T-helper 1 cell (primary cell): ENCODE measurements at regions not wholly inside any gene's neighbourhood (a gene's known extent, or its start where the extent isn't known, plus 50 kb on each side); places are given as distances from the start of the nearest gene placed in this dataset.
"Not testable (repeated sequence)": the region's sequence is repeated elsewhere in the genome, so short reads cannot be mapped to it uniquely, and the experiment has no call there.

Experiments
- DNase-seq, 5 donors: peaks; one replicate each; pipeline ENCODE4 v3.0.0-alpha.2; 2012 to 2020

DNA sequence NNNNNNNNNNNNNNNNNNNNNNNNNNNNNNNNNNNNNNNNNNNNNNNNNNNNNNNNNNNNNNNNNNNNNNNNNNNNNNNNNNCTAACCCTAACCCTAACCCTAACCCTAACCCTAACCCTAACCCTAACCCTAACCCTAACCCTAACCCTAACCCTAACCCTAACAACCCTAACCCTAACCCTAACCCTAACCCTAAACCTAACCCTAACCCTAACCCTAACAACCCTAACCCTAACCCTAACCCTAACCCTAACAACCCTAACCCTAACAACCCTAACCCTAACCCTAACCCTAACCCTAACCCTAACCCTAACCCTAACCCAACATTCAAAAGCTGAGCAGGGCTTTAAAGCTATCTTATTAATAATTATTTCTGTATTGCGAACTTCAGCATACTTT, 182.5 kb upstream of the FAM20C start:
- DNase-seq: not testable (repeated sequence)

DNA sequence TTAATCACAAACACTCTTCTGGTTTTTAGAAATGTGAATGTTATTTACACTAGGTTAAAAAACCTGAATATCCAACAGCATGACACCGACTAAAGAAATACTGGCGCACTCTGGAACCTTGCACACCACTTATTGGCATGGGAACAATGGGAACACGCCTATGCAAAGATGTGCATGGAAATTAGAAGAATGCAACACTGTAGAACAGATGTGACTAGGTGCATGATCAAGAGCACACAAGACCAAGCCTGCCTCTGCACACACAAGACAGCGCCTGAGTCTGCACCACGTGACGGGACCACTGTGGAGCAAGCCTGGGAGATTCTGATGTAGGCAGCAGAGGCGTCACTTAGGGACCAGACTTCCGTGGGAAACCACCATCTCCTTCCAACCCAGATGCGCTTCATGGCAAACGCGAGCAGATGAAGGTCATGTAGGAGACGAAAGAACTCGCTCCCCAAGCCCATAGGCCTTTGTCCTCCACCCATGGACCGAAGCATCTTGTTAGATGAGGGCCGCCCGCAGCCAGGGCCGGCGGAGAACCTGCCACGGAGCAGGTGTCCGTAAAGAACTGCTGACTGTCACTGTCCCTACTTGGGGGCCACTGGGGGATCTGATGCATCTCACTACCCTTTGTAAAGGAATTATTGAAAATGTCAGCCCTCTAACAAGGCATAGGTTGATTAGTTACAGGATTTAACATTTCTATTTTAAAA, 159.6 kb upstream of the FAM20C start:
- not testable (repeated sequence) for DNase-seq

DNA sequence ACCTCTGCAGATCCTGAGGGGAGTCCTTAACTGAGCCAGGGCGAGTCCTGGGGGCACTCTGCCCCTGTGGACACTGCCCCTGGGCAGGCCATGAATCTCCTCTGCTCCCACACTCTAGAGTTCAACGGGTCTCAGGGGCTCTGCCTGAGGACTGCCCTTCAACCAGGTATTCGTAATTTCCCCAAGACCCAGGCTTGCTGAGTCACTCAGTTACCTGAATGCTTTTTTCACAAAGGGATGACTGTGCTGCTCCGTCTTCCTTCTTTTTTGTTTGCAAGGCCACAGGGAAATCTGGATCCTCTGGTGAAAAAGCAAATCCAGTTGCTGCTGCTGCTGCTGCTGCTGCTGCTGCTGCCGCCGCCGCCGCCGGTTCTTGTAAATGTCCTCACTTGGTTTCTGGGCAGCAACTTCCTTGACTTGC, 157.2 kb upstream of the FAM20C start:
- not testable (repeated sequence) for DNase-seq

DNA sequence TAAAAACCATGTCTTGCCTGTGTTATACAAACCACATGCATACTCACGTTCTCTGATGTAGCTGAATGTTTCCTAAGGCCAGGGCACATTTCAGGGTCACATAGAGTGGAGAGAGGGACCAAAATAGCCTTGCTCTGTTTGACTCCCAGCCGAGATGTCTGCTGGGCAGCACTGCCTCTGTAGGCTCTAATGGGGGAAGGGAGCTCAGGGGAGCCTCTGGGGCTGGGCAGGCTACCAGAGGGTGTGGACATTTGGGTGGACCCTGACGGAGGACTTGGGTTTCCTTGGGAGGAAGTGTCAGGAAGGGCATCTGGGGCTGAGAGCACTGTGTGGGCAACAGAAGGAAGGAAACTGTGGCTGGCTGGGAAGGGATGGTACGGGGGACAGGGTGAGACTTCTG, 155.8 kb upstream of the FAM20C start:
- DNase-seq: not testable (repeated sequence)

DNA sequence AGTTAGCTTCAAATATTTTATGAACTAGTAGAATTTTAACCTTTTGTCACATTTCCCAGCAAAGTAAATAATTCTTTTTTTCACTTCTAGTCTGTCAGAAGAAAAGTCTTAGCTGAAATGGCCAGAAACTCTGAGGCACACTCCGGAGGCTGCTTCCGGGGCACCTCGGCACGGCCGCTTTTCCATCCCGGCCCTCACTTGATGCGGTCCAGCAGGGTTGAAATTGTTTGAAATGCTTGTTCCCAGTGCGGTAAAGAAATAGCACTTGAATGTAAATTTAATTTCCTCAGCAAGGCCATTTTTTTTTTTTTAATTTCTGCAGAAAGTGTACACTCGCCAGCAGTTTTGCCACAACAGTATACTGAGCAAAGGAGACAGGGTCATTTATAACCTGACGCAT, 154.7 kb upstream of the FAM20C start:
- not testable (repeated sequence) for DNase-seq

GRCh38 chr7:38444-38843, 153.9 kb upstream of the FAM20C start:
- not testable (repeated sequence) for DNase-seq

DNA sequence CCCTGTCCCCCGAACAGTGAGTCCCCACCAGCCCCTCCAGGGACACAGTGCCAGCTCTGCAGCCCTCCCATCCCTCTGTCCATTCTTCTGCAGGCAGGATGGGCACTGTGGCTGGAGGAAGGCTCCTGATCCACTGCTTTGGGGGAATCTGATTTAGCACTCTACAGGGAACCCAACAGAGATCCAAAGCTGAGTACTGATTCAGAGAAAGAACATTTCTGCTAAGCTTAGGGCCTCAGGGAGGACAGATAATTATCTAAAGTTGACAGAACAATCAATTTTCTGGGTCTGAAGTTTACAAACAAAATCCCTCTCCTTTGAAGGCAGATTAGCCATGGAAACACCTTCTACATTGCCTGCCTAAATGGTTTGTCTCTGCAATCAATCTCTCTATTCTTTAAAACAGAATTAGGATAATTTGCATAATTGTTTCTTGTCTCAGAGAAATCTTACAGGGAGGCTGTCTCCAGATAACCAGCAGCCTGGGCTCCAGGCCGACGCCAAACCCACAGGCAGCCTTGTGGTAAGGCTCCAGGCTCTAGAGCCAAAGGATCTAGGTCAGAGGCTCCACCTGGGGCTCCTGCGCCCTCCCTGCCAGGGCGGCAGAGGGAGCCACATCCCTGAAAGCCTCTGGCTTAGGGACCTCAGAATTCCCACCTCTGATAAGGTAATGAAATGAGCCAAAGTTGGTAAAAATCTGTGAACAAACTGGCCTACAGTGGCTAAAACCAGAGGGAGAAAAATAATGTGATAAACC, 152.2 kb upstream of the FAM20C start:
- DNase-seq: not testable (repeated sequence)

DNA sequence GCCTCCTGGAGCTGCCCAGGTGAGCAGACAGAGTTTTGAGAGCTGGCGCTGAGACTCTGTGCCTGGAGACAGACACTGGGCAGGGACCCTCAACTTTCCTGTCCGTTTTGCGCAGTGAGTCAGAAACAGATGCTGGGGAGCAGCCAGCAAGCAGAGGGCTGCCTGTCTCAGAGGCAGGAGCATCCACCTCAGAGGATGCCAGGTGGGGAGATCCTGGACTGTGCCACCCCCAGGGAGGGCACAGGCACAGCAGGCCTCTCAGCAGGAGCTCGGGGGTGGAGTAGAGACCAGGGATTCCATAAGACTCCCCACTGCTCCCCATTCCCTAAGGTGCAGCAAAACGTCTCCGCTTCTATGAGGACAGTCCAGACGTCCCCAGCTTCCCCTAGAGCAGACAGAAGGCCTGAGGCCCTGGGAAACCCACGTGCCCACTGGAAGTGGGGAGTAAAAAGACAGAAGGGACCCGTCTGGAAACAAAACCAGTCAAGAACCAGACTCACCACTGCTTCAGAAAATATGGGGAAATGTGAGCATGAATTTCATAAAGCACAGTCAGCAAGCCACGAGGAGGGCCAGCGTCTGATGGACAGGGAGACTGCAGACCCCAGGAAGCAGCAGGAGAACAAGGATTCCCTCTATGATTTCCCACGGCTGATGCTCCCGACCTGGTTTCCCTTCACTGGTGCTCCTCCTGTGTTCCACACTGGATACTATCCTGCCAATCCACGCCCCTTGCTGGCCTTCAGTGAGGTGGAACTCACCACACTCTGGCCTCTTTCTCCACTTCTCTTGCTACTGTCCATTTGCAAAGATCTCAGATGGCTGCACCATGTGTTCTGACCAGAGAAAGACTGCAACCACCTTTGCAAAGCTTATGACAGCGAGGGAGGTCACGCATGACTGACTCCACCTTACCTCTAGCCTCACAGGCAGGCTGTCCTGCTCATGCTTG, 151.3 kb upstream of the FAM20C start:
- DNase-seq: no peak

GRCh38 chr7:41917-42565, 150.3 kb upstream of the FAM20C start:
- no peak for DNase-seq

DNA sequence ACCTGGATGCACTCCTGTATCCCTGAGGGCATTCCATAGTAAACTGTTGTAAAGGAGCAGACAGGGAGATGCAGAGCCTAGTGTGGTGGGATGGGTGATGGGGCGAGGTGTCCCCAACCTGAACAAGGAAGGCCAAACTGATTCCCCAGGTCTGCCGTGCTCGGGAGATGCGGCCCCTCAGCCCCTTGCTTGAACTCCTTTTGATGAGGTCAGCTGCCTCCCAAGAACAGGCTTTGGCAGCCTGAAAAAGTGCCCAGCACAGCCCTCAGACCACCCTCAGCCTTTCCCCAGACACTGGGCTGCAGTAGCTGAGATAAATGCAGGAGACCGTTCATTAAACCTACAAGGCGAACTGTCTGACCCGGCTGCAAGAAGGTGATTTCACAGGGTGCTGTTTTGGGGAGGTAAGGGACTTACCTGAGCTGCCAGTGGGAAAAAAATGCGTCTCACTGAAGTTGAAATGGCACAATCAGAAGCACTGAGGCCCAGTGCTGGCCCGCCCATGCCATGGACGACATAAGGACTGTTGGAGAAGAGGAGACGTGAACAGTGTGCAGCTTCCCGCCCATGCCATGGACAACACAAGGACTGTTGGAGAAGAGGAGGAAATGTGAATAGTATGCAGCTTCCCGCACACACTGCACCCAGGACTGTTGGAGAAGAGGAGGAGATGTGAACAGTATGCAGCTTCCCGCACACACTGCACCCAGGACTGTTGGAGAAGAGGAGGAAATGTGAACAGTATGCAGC, 148.4 kb upstream of the FAM20C start:
- DNase-seq: no peak

DNA sequence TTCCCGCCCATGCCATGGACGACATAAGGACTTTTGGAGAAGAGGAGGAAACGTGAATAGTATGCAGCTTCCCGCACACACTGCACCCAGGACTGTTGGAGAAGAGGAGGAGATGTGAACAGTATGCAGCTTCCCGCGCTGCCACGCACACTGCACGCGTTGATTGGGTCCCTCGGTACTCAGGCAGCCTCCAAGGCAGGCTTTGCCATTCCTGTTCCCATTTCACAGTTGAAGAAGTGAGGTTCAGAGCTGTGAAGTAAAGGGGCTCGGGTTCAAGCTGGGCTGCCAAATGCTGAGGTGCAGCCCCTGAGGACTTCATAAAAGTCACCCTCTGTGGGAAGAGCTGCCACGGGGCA, 147.9 kb upstream of the FAM20C start:
- DNase-seq: no peak

GRCh38 chr7:45106-46090, 147.0 kb upstream of the FAM20C start:
- DNase-seq: no peak

DNA sequence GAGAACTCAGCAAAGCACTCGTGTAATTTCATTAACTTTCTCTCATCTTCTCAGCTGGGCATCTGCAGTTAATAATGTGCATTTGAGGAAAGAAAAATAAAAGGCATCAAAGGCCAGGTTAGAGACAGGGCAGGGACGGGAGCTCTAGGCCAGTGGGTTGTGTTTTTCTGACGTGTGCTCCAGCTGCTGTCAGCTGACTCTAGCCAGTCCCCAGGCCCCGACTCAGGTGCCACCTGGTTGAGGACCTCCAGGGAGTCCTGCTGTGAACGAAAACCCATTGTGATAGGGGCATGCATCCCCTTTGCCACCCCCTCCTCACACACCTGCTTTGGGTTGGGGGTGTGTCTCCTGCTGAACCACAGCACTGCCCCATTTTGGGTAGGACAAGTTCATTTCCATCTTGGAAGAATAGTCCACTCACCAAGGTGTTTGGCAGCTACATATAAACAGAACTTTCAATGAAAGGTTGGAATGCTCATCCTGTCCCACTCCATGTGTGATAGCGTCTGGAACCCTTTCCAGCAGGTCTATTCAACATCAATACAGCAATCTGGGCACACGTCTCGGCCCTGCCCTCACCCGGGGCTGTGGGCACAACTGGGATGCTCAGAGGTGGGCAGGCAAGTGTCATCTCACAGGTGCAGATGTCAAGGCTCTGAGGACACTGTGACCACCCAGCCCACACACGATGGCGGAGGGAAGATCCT, 146.1 kb upstream of the FAM20C start:
- DNase-seq: no peak

DNA sequence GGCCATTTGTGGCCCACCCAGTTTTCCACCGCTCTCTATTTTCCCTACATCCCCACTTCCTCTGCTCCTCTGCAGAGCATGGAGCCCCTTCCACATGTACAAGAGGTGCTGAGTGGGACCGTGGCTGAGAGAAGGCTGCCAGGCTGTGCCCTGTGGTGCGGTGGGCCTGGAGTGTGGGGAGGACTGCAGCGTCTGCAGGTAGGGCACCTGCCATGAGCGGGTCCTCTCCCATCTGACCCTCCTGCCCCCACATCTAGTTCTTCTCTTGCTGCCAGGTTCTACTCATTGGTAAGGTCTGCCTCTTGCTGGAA, 145.6 kb upstream of the FAM20C start:
- no peak for DNase-seq

- DNase-seq: no peak
These were observed 140.8 kb upstream of the FAM20C start for GRCh38 chr7:51456-52068.

- DNase-seq: no peak
These were observed 140.3 kb upstream of the FAM20C start for GRCh38 chr7:52100-52499.

GRCh38 chr7:53531-53930, 138.8 kb upstream of the FAM20C start:
- no peak for DNase-seq

- DNase-seq: no peak
These were observed 137.8 kb upstream of the FAM20C start for GRCh38 chr7:54615-55014.

- DNase-seq: no peak
These were observed 136.6 kb upstream of the FAM20C start for GRCh38 chr7:55690-56248.
